ENCODE measurements at regions not wholly inside any gene's neighbourhood (a gene's known extent, or its start where the extent isn't known, plus 50 kb on each side); places are given as distances from the start of the nearest gene placed in this dataset.

DNA sequence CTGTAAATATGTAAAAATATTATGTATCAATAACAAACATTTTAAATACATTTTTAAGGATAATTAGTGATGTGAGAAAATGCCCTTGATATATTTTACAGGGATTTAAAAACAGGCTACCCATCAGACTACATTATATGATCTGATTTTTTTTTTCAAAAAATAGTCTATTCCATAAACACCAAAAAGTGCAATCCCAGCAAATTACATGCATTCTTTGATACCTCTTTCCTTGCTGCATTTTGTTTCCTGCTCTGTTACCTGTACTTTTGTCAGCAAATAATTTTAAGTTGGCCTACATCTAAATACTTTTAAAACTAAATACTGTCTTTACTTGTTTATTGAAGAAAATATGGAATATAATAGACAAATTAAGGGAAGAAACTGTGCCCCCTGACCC lies 306.2 kb upstream of the ARID1B start:
- intact Hi-C loops (cut with micrococcal nuclease; ENCODE audit: unreplicated experiment): no loop called here
- no peak for TF ChIP-seq EZH2phosphoT487 (IDR thresholded peaks at IDR 0.05; ENCODE audit: borderline replicate concordance, low read depth, low read length)
- TF ChIP-seq, protein P1, sequence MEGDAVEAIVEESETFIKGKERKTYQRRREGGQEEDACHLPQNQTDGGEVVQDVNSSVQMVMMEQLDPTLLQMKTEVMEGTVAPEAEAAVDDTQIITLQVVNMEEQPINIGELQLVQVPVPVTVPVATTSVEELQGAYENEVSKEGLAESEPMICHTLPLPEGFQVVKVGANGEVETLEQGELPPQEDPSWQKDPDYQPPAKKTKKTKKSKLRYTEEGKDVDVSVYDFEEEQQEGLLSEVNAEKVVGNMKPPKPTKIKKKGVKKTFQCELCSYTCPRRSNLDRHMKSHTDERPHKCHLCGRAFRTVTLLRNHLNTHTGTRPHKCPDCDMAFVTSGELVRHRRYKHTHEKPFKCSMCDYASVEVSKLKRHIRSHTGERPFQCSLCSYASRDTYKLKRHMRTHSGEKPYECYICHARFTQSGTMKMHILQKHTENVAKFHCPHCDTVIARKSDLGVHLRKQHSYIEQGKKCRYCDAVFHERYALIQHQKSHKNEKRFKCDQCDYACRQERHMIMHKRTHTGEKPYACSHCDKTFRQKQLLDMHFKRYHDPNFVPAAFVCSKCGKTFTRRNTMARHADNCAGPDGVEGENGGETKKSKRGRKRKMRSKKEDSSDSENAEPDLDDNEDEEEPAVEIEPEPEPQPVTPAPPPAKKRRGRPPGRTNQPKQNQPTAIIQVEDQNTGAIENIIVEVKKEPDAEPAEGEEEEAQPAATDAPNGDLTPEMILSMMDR (conservative IDR thresholded peaks at IDR 0.05; ENCODE audit: low read length): no peak
- H3K36me3 ChIP-seq (ENCODE audit: insufficient read depth, low read length): no peaks in the 10 kb centered on the region
- DNase-seq (ENCODE audit: low spot score): no peak
- H3K9me2 ChIP-seq (ENCODE audit: insufficient read depth, low read length): no peaks in the 10 kb centered on the region
- H3K9me3 ChIP-seq (ENCODE audit: low read length): no peaks in the 10 kb centered on the region
- H4K20me1 ChIP-seq (ENCODE audit: insufficient read depth, low read length): no peaks in the 10 kb centered on the region
- no peak overlapping the region for H3K27ac ChIP-seq (ENCODE audit: low read depth, low read length, poor library complexity, severe bottlenecking)
- POLR2A ChIA-PET: no interaction called here
- H3K4me2 ChIP-seq (ENCODE audit: low read length): no peak overlapping the region
- H2AFZ ChIP-seq (ENCODE audit: low read length): no peak overlapping the region
- CTCF ChIA-PET (ENCODE audit: unreplicated experiment): interaction anchor here (0.5 kb wide), 1 partner anchor 78 kb away, joined by 4 read pairs; no protein-coding TSS in a partner anchor
- no peaks in the 10 kb centered on the region for H3K4me1 ChIP-seq (ENCODE audit: insufficient read depth, low read length, poor library complexity, severe bottlenecking)
- H3K79me2 ChIP-seq (ENCODE audit: insufficient read depth, low read depth, low read length): no peaks in the 10 kb centered on the region
- H3K4me3 ChIP-seq (ENCODE audit: low read depth, low read length, poor library complexity, severe bottlenecking): no peak overlapping the region
- no TSS peak for BruUV-seq (replicated peaks)

DNA sequence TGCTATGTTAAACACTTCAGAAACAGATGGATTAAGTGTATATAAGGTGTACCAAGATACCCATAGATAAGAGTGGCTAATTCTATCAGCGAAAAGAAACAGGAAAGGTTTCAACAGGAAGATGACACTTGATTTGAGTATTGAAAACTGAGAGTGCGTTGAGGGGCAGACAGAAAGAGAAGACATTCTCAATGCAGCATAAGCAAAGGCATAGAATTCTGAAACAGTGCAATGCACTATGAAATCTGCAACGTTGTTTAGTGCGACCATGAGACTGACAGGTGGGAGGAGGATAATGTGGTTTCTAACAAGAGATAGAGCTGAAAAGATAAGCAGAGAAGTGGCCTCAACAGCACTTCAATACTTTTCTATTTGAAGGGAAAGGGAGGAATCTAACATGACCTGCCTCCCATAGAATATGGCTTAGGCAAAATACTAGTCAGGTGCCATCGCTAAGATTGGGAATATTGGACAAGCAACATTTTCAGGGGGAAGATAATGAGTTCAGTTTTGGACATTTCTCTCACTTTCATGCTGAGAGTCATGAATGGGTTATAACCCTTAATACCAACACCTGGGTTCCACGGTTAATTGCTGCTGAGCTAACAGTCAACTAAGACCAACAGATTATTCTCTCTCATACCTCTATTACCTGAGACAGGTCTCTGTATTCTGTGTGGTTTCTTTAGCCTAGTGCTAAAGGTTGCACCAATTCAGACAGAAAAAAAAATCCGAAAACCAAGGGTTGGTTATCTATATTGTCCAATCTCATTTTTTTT lies 312.9 kb upstream of the ARID1B start:
- Histone ChIP-seq H3K27ac (ENCODE audit: low read depth, low read length, poor library complexity, severe bottlenecking) (no peak overlapping the region), H4K20me1 (ENCODE audit: insufficient read depth, low read length) (no peaks in the 10 kb centered on the region), H3K79me2 (ENCODE audit: insufficient read depth, low read depth, low read length) (no peaks in the 10 kb centered on the region), H3K4me1 (ENCODE audit: insufficient read depth, low read length, poor library complexity, severe bottlenecking) (peaks cover 17% of the 10 kb centered on the region), H3K4me2 (ENCODE audit: low read length) (no peak overlapping the region), H3K4me3 (ENCODE audit: low read depth, low read length, poor library complexity, severe bottlenecking) (no peak overlapping the region), H3K36me3 (ENCODE audit: insufficient read depth, low read length) (no peaks in the 10 kb centered on the region), H2AFZ (ENCODE audit: low read length) (no peak overlapping the region; the same call in 1 of the 2 replicates), H3K9me3 (ENCODE audit: low read length) (no peaks in the 10 kb centered on the region), H3K9me2 (ENCODE audit: insufficient read depth, low read length) (no peaks in the 10 kb centered on the region)
- intact Hi-C loops (cut with micrococcal nuclease; ENCODE audit: unreplicated experiment): no loop called here
- ChIA-PET POLR2A (interaction anchor here (1.4 kb wide), 1 partner anchor 131 kb away, joined by 4 read pairs; no protein-coding TSS in a partner anchor), CTCF (ENCODE audit: unreplicated experiment) (no interaction called here)
- BruUV-seq (replicated peaks): no TSS peak
- DNase-seq (ENCODE audit: low spot score): no peak
- no peak for TF ChIP-seq EZH2phosphoT487 (IDR thresholded peaks at IDR 0.05; ENCODE audit: borderline replicate concordance, low read depth, low read length)
- TF ChIP-seq, protein P1 (conservative IDR thresholded peaks at IDR 0.05; ENCODE audit: low read length): no peak

DNA sequence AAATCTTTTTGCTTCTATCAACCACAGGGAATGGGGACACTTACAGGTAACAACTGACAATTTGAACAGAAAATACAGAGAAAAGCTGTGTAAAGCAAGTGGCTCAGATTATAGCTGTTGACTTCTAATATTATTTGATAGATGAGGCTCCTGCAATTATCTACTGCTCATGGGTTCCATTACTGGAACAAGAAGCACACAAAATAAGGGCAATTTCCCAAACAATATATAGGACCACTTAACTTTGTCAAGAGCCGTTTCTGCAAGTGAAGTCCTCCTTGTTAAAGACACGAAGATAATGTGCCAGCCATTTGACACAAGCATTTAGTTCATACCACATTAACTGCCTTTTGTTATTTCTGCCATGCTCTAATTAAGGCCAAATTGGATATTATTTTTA lies 315.5 kb upstream of the ARID1B start:
- Histone ChIP-seq H3K9me2 (ENCODE audit: insufficient read depth, low read length) (no peaks in the 10 kb centered on the region), H3K27ac (ENCODE audit: low read depth, low read length, poor library complexity, severe bottlenecking) (no peak overlapping the region), H4K20me1 (ENCODE audit: insufficient read depth, low read length) (no peaks in the 10 kb centered on the region), H3K9me3 (ENCODE audit: low read length) (no peaks in the 10 kb centered on the region), H3K4me3 (ENCODE audit: low read depth, low read length, poor library complexity, severe bottlenecking) (no peak overlapping the region), H2AFZ (ENCODE audit: low read length) (no peak overlapping the region), H3K4me2 (ENCODE audit: low read length) (no peak overlapping the region), H3K36me3 (ENCODE audit: insufficient read depth, low read length) (no peaks in the 10 kb centered on the region), H3K79me2 (ENCODE audit: insufficient read depth, low read depth, low read length) (no peaks in the 10 kb centered on the region), H3K4me1 (ENCODE audit: insufficient read depth, low read length, poor library complexity, severe bottlenecking) (peaks cover 17% of the 10 kb centered on the region)
- POLR2A ChIA-PET: interaction anchor here (0.6 kb wide), 1 partner anchor 10 kb away, joined by 3 read pairs; no protein-coding TSS in a partner anchor
- CTCF ChIA-PET (ENCODE audit: unreplicated experiment): no interaction called here
- intact Hi-C loops (cut with micrococcal nuclease; ENCODE audit: unreplicated experiment): no loop called here
- BruUV-seq (replicated peaks): no TSS peak
- no peak for DNase-seq (ENCODE audit: low spot score)
- TF ChIP-seq EZH2phosphoT487 (IDR thresholded peaks at IDR 0.05; ENCODE audit: borderline replicate concordance, low read depth, low read length): no peak
- TF ChIP-seq, protein P1 (conservative IDR thresholded peaks at IDR 0.05; ENCODE audit: low read length): no peak

Measured in OCI-LY7 (cell line).